Mammary epithelial cell (primary cell): ENCODE measurements at regions not wholly inside any gene's neighbourhood (a gene's known extent, or its start where the extent isn't known, plus 50 kb on each side); places are given as distances from the start of the nearest gene placed in this dataset.

Experiments
- EZH2 ChIP-seq: IDR thresholded peaks from 2 replicates; pipeline ENCODE4 v1.6.1; 2012; ENCODE audit warnings: low read length, inconsistent platforms, borderline replicate concordance
- TF ChIP-seq, protein P1 (sequence below), 2 donors: IDR thresholded peaks in 1 of 2; conservative IDR thresholded peaks in 1 of 2; 2 replicates each; pipeline ENCODE4 v1.5.1; 2011 to 2012; ENCODE audit warnings: inconsistent platforms in 2 of 2, low read length in 2 of 2, mild to moderate bottlenecking in 2 of 2, control low read depth in 1 of 2, low read depth in 1 of 2; ENCODE audit not compliant: insufficient read depth in 1 of 2; ENCODE audit errors: extremely low read depth in 1 of 2

DNA sequence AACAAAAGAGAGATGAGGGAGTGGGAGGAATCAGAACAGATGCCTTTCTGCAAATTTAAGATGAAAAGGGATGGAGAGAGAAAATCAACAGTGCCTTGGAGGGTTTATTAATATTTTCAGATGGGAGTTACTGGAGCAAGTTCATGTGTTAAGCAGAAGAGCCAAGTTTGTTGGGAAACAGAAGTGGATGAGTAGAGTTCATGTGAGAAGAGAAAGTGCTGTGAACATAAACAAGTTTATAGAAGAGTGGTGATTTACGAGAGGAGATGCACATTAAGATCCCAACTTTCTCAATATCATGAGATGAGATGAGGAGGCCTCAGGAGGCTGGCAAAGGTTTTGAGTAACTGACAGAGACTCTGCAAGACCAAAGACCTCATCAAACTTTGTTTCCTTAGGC, 274.1 kb upstream of the HTR2A start:
- no peak for TF ChIP-seq EZH2
- TF ChIP-seq, protein P1, sequence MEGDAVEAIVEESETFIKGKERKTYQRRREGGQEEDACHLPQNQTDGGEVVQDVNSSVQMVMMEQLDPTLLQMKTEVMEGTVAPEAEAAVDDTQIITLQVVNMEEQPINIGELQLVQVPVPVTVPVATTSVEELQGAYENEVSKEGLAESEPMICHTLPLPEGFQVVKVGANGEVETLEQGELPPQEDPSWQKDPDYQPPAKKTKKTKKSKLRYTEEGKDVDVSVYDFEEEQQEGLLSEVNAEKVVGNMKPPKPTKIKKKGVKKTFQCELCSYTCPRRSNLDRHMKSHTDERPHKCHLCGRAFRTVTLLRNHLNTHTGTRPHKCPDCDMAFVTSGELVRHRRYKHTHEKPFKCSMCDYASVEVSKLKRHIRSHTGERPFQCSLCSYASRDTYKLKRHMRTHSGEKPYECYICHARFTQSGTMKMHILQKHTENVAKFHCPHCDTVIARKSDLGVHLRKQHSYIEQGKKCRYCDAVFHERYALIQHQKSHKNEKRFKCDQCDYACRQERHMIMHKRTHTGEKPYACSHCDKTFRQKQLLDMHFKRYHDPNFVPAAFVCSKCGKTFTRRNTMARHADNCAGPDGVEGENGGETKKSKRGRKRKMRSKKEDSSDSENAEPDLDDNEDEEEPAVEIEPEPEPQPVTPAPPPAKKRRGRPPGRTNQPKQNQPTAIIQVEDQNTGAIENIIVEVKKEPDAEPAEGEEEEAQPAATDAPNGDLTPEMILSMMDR (conservative IDR thresholded peaks at IDR 0.05 in 1 of 2, IDR thresholded peaks at IDR 0.05 in 1 of 2; ENCODE audit: extremely low read depth in 1 of 2, insufficient read depth in 1 of 2, low read depth in 1 of 2, low read length in 2 of 2), result no peak
